Stimulated activated CD8-positive, alpha-beta memory T cell treated with anti-CD3 and anti-CD28 coated beads, Interleukin-15, amount 100 ng/mL, for 48 hours (primary cell): ENCODE measurements at regions not wholly inside any gene's neighbourhood (a gene's known extent, or its start where the extent isn't known, plus 50 kb on each side); places are given as distances from the start of the nearest gene placed in this dataset.

Source experiments
- DNase-seq, 2 donors: peaks; one replicate each; pipeline ENCODE4 v3.0.0-alpha.2; 2020; ENCODE audit warnings: low read depth in 2 of 2

GRCh38 chr14:75226755-75227544 lies 50.5 kb upstream of the TMED10 start:
- peak in 1 of 2 donors; percentile 16 for DNase-seq
